Liver (tissue), 8 donors: ENCODE measurements at regions not wholly inside any gene's neighbourhood (a gene's known extent, or its start where the extent isn't known, plus 50 kb on each side); places are given as distances from the start of the nearest gene placed in this dataset.
A peak's percentile ranks its signal among the peaks of the same experiment; 100 is the strongest.

Source experiments
- DNase-seq: peaks from one replicate; pipeline ENCODE4 v3.0.0-alpha.2; 2017; ENCODE audit warnings: low spot score
- H3K27ac ChIP-seq, 2 donors: one replicate each; pipeline ENCODE4 v1.7.0; 2013; ENCODE audit warnings: inconsistent platforms in 2 of 2, low read length in 2 of 2, control low read depth in 1 of 2, low read depth in 1 of 2, mild to moderate bottlenecking in 1 of 2
- H3K27me3 ChIP-seq, 4 donors: one replicate each; pipeline versions ENCODE4 v1.6.1 to v1.7.0; 2013; ENCODE audit warnings: low read length in 3 of 4, inconsistent platforms in 1 of 4, mild to moderate bottlenecking in 1 of 4, moderate library complexity in 1 of 4; ENCODE audit not compliant: control insufficient read depth in 4 of 4, insufficient read depth in 4 of 4
- H3K36me3 ChIP-seq, 4 donors: one replicate each; pipeline versions ENCODE4 v1.6.1 to v1.7.0; 2013; ENCODE audit warnings: low read length in 3 of 4, mild to moderate bottlenecking in 3 of 4, low read depth in 1 of 4, moderate library complexity in 1 of 4; ENCODE audit not compliant: control insufficient read depth in 4 of 4, insufficient read depth in 3 of 4
- H3K4me1 ChIP-seq, 4 donors: one replicate each; pipeline versions ENCODE4 v1.6.1 to v1.7.0; 2013; ENCODE audit warnings: low read length in 3 of 4, mild to moderate bottlenecking in 3 of 4, moderate library complexity in 1 of 4; ENCODE audit not compliant: control insufficient read depth in 4 of 4, insufficient read depth in 4 of 4
- H3K4me3 ChIP-seq, 3 donors: one replicate each; pipeline versions ENCODE4 v1.6.1 to v1.7.0; 2013; ENCODE audit warnings: low read length in 3 of 3, control low read depth in 1 of 3, low read depth in 1 of 3, mild to moderate bottlenecking in 1 of 3
- H3K9ac ChIP-seq, 2 donors: one replicate each; pipeline ENCODE4 v1.7.0; 2013; ENCODE audit warnings: low read length in 2 of 2, mild to moderate bottlenecking in 2 of 2, moderate library complexity in 2 of 2, control low read depth in 1 of 2, low read depth in 1 of 2
- H3K9me3 ChIP-seq, 4 donors: one replicate each; pipeline versions ENCODE4 v1.6.1 to v1.7.0; 2013; ENCODE audit warnings: low read length in 3 of 4; ENCODE audit not compliant: control insufficient read depth in 4 of 4
- ATF3 ChIP-seq: IDR thresholded peaks from 2 replicates; pipeline ENCODE4 v1.6.1; 2016; ENCODE audit warnings: antibody characterized with exemption
- CTCF ChIP-seq: fragments of 150-350 bp; IDR thresholded peaks from 2 replicates; pipeline ENCODE4 v1.5.1; 2017; ENCODE audit warnings: improper control_type of control experiment, low read depth, low read length; ENCODE audit not compliant: missing input control
- EGR1 ChIP-seq, 2 donors: IDR thresholded peaks; 2 replicates each; pipeline ENCODE4 v1.6.1; 2016 to 2018; ENCODE audit warnings: antibody characterized with exemption in 2 of 2, low read depth in 2 of 2
- FOXA1 ChIP-seq: IDR thresholded peaks from 2 replicates; pipeline ENCODE4 v1.6.1; 2016; ENCODE audit warnings: antibody characterized with exemption
- FOXA2 ChIP-seq: IDR thresholded peaks from 2 replicates; pipeline ENCODE4 v1.6.1; 2016; ENCODE audit warnings: antibody characterized with exemption
- GABPA ChIP-seq, 2 donors: IDR thresholded peaks in 1 of 2; conservative IDR thresholded peaks in 1 of 2; 2 replicates each; pipeline ENCODE4 v1.6.1; 2016; ENCODE audit warnings: antibody characterized with exemption in 2 of 2, mild to moderate bottlenecking in 1 of 2, moderate library complexity in 1 of 2
- HNF4A ChIP-seq, 2 donors: conservative IDR thresholded peaks; 2 replicates each; pipeline ENCODE4 v1.6.1; 2016; ENCODE audit warnings: antibody characterized with exemption in 2 of 2, mild to moderate bottlenecking in 2 of 2
- HNF4G ChIP-seq: IDR thresholded peaks from 2 replicates; pipeline ENCODE4 v1.6.1; 2016; ENCODE audit warnings: antibody characterized with exemption
- JUND ChIP-seq, 2 donors: IDR thresholded peaks; 2 replicates each; pipeline ENCODE4 v1.6.1; 2016; ENCODE audit warnings: antibody characterized with exemption in 2 of 2
- NR2F2 ChIP-seq: IDR thresholded peaks from 2 replicates; pipeline ENCODE4 v1.6.1; 2016; ENCODE audit warnings: antibody characterized with exemption
- RAD21 ChIP-seq, 2 donors: IDR thresholded peaks; 2 replicates each; pipeline ENCODE4 v1.6.1; 2016; ENCODE audit warnings: antibody characterized with exemption in 2 of 2, mild to moderate bottlenecking in 2 of 2
- RXRA ChIP-seq, 2 donors: IDR thresholded peaks; 2 replicates each; pipeline ENCODE4 v1.6.1; 2017 to 2018; ENCODE audit warnings: antibody characterized with exemption in 2 of 2, mild to moderate bottlenecking in 1 of 2
- SP1 ChIP-seq: IDR thresholded peaks from 2 replicates; pipeline ENCODE4 v1.6.1; 2018; ENCODE audit warnings: antibody characterized with exemption, mild to moderate bottlenecking
- TAF1 ChIP-seq: conservative IDR thresholded peaks from 2 replicates; pipeline ENCODE4 v1.6.1; 2016; ENCODE audit warnings: antibody characterized with exemption, mild to moderate bottlenecking
- YY1 ChIP-seq: IDR thresholded peaks from 2 replicates; pipeline ENCODE4 v1.6.1; 2016; ENCODE audit warnings: antibody characterized with exemption, mild to moderate bottlenecking
- WGBS: extraction: QIAGEN DNeasy Blood & Tissue Kit; methylation state at CpG from one replicate; pipeline ENCODE4 v1.1.7; 2013; 5-methylcytosine and 5-hydroxymethylcytosine counted together
- TF ChIP-seq, protein P1 (sequence below): IDR thresholded peaks from 2 replicates; pipeline ENCODE4 v1.6.1; 2016; ENCODE audit warnings: antibody characterized with exemption
- TF ChIP-seq, protein P2 (sequence below): IDR thresholded peaks from 2 replicates; pipeline ENCODE4 v1.6.1; 2016; ENCODE audit warnings: antibody characterized with exemption, mild to moderate bottlenecking
- TF ChIP-seq, protein P3 (sequence below): IDR thresholded peaks from 2 replicates; pipeline ENCODE4 v1.6.1; 2016; ENCODE audit warnings: antibody characterized with exemption
- donor health status: healthy.
- donor health status: healthy.
- donor health status: healthy.
- donor health status: healthy.
- donor health status: healthy.

GRCh38 chr20:51306521-51307358 is 235.8 kb downstream of the NFATC2 start:
- H3K4me1 ChIP-seq, result peaks cover 0 to 6% (median 0%) of the 10 kb centered on the region in 4 donors
- no peaks in the 10 kb centered on the region for H3K36me3 ChIP-seq
- H3K9ac ChIP-seq, result no peak overlapping the region
- no peak for TF ChIP-seq SP1
- peak; percentile 82 to 92 for TF ChIP-seq RAD21 (IDR thresholded peaks at IDR 0.05)
- TF ChIP-seq CTCF, result peak; percentile 78
- H3K9me3 ChIP-seq, result peaks cover 0 to 5% (median 2%) of the 10 kb centered on the region in 4 donors
- WGBS, result 31% methylated on average over 29 of the region's 29 CpGs
- H3K27ac ChIP-seq, result no peak overlapping the region
- peak; percentile 71 for DNase-seq
- no peak overlapping the region for H3K4me3 ChIP-seq
- peaks cover 0 to 4% (median 0%) of the 10 kb centered on the region in 4 donors for H3K27me3 ChIP-seq

- Histone ChIP-seq H3K9me3 (peaks cover 0 to 5% (median 2%) of the 10 kb centered on the region in 4 donors), H3K36me3 (no peaks in the 10 kb centered on the region), H3K27ac (no peak overlapping the region), H3K4me1 (peaks cover 0 to 6% (median 0%) of the 10 kb centered on the region in 4 donors), H3K27me3 (peaks cover 0 to 4% (median 0%) of the 10 kb centered on the region in 4 donors), H3K9ac (no peak overlapping the region), H3K4me3 (no peak overlapping the region)
- DNase-seq, result no peak
- TF ChIP-seq RXRA (IDR thresholded peaks at IDR 0.05) (no peak), HNF4A (conservative IDR thresholded peaks at IDR 0.05) (no peak), JUND (IDR thresholded peaks at IDR 0.05) (no peak), SP1 (no peak), RAD21 (IDR thresholded peaks at IDR 0.05) (no peak), FOXA2 (no peak), CTCF (no peak), GABPA (IDR thresholded peaks at IDR 0.05 in 1 of 2, conservative IDR thresholded peaks at IDR 0.05 in 1 of 2) (no peak), EGR1 (IDR thresholded peaks at IDR 0.05; ENCODE audit: low read depth in 2 of 2) (no peak), YY1 (no peak), FOXA1 (no peak), NR2F2 (no peak), TAF1 (no peak), HNF4G (no peak), ATF3 (no peak)
- TF ChIP-seq, protein P1, sequence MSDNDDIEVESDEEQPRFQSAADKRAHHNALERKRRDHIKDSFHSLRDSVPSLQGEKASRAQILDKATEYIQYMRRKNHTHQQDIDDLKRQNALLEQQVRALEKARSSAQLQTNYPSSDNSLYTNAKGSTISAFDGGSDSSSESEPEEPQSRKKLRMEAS, result no peak
- TF ChIP-seq, protein P2, sequence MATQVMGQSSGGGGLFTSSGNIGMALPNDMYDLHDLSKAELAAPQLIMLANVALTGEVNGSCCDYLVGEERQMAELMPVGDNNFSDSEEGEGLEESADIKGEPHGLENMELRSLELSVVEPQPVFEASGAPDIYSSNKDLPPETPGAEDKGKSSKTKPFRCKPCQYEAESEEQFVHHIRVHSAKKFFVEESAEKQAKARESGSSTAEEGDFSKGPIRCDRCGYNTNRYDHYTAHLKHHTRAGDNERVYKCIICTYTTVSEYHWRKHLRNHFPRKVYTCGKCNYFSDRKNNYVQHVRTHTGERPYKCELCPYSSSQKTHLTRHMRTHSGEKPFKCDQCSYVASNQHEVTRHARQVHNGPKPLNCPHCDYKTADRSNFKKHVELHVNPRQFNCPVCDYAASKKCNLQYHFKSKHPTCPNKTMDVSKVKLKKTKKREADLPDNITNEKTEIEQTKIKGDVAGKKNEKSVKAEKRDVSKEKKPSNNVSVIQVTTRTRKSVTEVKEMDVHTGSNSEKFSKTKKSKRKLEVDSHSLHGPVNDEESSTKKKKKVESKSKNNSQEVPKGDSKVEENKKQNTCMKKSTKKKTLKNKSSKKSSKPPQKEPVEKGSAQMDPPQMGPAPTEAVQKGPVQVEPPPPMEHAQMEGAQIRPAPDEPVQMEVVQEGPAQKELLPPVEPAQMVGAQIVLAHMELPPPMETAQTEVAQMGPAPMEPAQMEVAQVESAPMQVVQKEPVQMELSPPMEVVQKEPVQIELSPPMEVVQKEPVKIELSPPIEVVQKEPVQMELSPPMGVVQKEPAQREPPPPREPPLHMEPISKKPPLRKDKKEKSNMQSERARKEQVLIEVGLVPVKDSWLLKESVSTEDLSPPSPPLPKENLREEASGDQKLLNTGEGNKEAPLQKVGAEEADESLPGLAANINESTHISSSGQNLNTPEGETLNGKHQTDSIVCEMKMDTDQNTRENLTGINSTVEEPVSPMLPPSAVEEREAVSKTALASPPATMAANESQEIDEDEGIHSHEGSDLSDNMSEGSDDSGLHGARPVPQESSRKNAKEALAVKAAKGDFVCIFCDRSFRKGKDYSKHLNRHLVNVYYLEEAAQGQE, result no peak
- TF ChIP-seq, protein P3, sequence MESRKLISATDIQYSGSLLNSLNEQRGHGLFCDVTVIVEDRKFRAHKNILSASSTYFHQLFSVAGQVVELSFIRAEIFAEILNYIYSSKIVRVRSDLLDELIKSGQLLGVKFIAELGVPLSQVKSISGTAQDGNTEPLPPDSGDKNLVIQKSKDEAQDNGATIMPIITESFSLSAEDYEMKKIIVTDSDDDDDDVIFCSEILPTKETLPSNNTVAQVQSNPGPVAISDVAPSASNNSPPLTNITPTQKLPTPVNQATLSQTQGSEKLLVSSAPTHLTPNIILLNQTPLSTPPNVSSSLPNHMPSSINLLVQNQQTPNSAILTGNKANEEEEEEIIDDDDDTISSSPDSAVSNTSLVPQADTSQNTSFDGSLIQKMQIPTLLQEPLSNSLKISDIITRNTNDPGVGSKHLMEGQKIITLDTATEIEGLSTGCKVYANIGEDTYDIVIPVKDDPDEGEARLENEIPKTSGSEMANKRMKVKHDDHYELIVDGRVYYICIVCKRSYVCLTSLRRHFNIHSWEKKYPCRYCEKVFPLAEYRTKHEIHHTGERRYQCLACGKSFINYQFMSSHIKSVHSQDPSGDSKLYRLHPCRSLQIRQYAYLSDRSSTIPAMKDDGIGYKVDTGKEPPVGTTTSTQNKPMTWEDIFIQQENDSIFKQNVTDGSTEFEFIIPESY, result no peak
- 71% methylated on average over 8 of the region's 8 CpGs for WGBS
Observed at GRCh38 chr20:51306081-51306480, 236.4 kb downstream of the NFATC2 start.
